Hepatocyte (in vitro differentiated cells): ENCODE measurements at regions not wholly inside any gene's neighbourhood (a gene's known extent, or its start where the extent isn't known, plus 50 kb on each side); places are given as distances from the start of the nearest gene placed in this dataset.

Source experiments
- EZH2 ChIP-seq: fragments of 200-600 bp; sonication (generic); IDR thresholded peaks from 2 replicates; pipeline ENCODE4 v1.6.1; 2016; ENCODE audit warnings: antibody characterized with exemption, mild to moderate bottlenecking, borderline replicate concordance
- EZH2phosphoT487 ChIP-seq: fragments of 200-600 bp; sonication (generic); IDR thresholded peaks from one replicate; pipeline ENCODE4 v1.6.1; 2018; ENCODE audit warnings: antibody characterized with exemption, mild to moderate bottlenecking, low read depth, moderate library complexity; ENCODE audit not compliant: unreplicated experiment, severe bottlenecking
- TF ChIP-seq, protein P1 (sequence below): fragments of 200-600 bp; sonication (generic); IDR thresholded peaks from 2 replicates; pipeline ENCODE4 v1.5.1; 2016; ENCODE audit warnings: antibody characterized with exemption, mild to moderate bottlenecking; ENCODE audit not compliant: poor library complexity

DNA sequence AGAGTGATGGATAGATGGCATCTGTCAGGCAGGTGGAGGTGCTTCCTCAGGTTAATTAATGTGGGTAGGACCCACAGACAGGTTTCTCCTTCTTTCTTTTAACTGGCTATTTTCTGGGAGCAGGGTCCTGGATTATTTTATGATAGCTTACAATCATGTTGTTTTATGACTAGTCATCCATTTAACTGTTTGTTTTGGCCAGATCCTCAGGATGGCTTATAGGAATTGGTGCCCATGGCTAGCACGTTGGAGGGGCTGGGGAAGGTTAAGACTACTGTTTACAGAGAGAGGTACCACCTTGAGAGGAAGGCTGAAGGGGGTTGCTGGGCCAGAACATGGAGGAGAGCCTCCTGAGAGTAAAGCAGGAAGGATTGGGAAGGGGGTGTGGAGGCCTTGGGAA is 78.0 kb upstream of the MGAT5 start:
- TF ChIP-seq, protein P1, sequence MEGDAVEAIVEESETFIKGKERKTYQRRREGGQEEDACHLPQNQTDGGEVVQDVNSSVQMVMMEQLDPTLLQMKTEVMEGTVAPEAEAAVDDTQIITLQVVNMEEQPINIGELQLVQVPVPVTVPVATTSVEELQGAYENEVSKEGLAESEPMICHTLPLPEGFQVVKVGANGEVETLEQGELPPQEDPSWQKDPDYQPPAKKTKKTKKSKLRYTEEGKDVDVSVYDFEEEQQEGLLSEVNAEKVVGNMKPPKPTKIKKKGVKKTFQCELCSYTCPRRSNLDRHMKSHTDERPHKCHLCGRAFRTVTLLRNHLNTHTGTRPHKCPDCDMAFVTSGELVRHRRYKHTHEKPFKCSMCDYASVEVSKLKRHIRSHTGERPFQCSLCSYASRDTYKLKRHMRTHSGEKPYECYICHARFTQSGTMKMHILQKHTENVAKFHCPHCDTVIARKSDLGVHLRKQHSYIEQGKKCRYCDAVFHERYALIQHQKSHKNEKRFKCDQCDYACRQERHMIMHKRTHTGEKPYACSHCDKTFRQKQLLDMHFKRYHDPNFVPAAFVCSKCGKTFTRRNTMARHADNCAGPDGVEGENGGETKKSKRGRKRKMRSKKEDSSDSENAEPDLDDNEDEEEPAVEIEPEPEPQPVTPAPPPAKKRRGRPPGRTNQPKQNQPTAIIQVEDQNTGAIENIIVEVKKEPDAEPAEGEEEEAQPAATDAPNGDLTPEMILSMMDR = no peak
- TF ChIP-seq EZH2 = no peak
- TF ChIP-seq EZH2phosphoT487 = no peak
